ELR (cell line): ENCODE measurements at regions not wholly inside any gene's neighbourhood (a gene's known extent, or its start where the extent isn't known, plus 50 kb on each side); places are given as distances from the start of the nearest gene placed in this dataset.
"Not testable (repeated sequence)": the region's sequence is repeated elsewhere in the genome, so short reads cannot be mapped to it uniquely, and the experiment has no call there.

Experiments used
- DNase-seq: peaks from one replicate; pipeline ENCODE4 v3.0.0-alpha.2; 2015; ENCODE audit warnings: low read depth

DNA sequence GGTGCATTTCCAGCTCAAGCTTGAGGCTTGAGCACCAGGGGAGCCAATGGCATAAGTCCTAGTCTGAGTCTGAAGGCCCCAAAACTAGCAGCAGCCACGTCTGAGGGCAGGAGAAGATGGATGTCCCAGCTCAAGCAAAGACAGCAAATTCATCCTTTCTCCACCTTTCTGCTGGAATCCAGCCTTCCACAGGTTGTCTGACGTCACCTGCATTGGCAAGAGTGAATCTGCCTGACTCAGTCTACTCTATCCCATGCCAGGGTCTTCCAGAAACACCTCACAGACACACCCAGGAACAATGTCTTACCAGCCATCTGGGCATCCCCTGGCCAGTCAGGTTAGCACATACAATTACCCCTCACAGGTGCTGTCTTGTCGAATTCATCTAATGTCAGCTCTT is 76.2 kb upstream of the SOX11 start:
- DNase-seq = no peak

DNA sequence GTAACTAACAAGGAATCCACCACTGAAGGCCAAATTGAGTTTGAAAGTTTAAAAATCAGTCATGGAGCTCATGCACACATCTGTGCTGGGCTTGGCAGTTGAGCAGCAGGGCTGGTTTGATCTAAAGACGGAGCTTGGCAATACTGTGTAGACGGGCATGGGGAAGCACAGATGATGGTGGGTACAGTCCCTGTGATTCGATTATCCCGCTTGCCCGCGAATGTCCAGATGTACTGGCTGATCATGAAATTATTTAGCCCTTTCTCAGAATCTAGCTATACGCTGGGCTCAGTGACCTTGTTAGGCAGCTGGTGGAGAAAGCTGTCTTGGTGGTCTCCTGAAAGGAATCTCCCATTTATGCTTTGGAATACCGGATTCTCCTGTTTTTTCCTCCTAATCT is 74.8 kb upstream of the SOX11 start:
- DNase-seq = no peak

DNA sequence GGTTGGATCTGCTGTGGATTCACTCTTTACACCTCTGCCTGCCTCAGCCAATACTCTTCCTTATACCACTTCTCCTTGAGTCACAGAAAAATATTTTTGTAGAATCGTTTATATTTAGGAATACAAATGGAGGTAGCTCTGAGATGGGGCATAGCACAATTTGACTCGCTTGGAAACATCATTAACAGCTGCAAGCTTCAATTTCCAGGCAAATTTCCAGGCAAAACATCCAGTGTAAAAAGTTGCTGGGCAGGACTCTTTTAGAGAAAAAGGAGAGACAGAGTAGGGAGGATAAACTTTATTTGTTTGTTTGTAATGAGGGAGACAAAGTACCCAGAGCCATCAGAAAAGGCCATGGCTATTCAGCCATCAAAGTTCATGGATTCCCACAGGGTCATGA is 74.4 kb upstream of the SOX11 start:
- no peak for DNase-seq

DNA sequence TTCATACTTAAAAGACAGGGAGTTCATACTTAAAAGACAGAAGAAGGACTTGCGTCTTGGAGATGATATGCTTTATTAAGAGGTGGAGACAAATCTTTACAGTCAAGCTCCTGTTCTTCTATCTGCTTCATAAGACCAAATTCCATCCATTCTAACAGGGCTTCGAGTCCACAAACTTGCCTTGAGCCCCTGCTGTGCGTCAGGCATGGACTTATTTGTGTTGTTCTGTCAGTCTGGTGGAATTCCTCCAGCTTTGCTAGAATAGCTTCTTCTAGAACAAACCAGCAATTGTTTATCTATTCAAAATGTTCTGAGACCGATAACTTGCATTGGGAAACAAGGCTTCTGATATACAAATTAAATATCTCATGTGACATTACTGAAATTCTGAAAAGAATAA is 73.9 kb upstream of the SOX11 start:
- DNase-seq = no peak

DNA sequence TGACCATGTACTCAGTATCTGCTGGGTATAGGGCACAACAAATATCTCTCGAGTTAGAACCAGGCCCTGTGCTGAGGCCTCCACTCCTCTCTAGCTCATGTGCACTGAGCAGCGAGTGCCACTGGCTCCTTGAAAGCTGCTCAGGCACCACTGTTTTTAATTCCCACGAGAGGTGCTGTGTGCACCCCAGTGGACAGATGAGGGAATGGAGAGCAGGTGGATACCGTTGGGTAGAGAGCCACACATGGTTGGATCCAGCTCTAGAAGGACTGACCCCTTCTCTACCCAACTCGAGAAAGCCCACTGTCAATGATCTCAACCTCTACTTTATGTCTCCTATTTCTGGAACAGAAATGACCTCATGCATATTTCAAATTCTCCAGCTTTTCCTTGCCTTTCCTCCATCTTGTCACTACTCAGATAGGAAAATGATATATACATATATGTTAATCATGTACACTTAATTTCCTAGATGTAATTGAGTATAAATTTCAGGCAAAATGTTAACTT is 66.6 kb upstream of the SOX11 start:
- not testable (repeated sequence) for DNase-seq

DNA sequence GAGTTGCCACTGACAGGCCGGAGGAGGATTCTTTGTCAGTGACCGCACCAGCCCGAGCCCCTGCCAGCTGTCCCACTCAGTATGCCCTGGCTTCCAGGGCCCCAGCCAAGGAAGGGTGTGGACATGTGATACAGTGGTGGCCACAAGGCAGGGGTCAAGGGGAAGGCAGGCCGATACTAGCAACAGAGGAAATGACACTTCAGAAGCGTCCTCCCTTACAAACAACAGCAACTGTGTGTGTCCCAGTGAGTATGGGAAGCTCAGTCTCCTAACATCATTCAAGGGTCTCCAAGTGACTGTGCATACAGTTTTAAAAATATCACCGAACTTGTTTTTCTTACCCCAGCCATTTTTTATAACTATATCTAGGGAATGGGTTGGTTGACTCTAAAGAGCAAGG is 63.7 kb upstream of the SOX11 start:
- DNase-seq = not testable (repeated sequence)

DNA sequence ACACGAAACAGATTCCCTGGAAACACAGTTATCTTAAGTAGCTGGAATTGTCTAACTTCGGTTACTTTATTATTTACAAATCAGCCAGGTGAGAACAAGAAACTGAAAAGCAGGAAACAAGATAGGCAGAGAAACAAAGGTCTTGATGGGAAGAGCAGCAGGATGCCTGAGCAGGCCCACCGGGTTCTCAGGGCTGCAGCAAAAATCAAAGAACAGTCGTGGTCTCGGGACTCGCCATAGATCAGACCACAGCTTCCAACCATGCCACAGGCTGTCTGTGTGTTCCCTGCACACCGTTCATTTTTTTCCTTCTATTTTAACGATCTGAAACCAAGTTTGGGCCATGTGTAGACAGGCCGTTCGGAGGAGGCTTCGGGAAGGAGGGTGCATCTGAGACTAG is 62.7 kb upstream of the SOX11 start:
- not testable (repeated sequence) for DNase-seq

DNA sequence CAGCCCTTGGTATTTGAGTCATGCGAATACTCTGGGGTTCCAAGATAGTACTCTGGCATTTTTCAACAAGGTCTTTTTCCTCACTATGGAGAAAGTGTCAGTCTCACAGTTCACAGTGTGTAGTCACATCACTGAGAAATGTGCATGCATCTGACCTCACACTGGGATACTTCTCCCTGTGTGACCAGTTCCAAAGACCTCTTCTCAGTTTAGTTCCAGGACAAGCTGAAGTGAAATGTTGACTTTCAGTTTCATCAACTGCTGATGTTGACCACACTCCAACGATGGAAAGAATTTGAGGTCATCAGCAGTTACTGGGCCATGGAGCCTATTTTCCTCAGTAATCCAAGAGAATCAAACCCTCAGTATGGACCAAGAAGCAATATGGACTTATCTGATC is 55.1 kb upstream of the SOX11 start:
- not testable (repeated sequence) for DNase-seq
